ENCODE measurements at regions not wholly inside any gene's neighbourhood (a gene's known extent, or its start where the extent isn't known, plus 50 kb on each side); places are given as distances from the start of the nearest gene placed in this dataset.
A peak's percentile ranks its signal among the peaks of the same experiment; 100 is the strongest.

GRCh38 chr7:124460056-124460450 is 305.5 kb downstream of the GPR37 start:
- no peak for DNase-seq (ENCODE audit: low read depth)
- TF ChIP-seq CTCF (IDR thresholded peaks at IDR 0.05; ENCODE audit: insufficient read depth, low read depth, low read length, missing control alignments), result no peak
- no peak overlapping the region for H3K4me3 ChIP-seq (ENCODE audit: low read length)

GRCh38 chr7:124459101-124460055 is 306.2 kb downstream of the GPR37 start:
- TF ChIP-seq CTCF (IDR thresholded peaks at IDR 0.05; ENCODE audit: insufficient read depth, low read depth, low read length, missing control alignments), result no peak
- DNase-seq (ENCODE audit: low read depth), result peak; percentile 14
- H3K4me3 ChIP-seq (ENCODE audit: low read length), result no peak overlapping the region

- DNase-seq (ENCODE audit: low read depth), result peak; percentile 63
- no peak overlapping the region for H3K4me3 ChIP-seq (ENCODE audit: low read length)
- TF ChIP-seq CTCF (IDR thresholded peaks at IDR 0.05; ENCODE audit: insufficient read depth, low read depth, low read length, missing control alignments), result no peak
Observed at GRCh38 chr7:124457841-124458240, 307.8 kb downstream of the GPR37 start.

GRCh38 chr7:124456286-124456685 is 309.3 kb downstream of the GPR37 start:
- DNase-seq (ENCODE audit: low read depth), result peak; percentile 39
- no peak overlapping the region for H3K4me3 ChIP-seq (ENCODE audit: low read length)
- no peak for TF ChIP-seq CTCF (IDR thresholded peaks at IDR 0.05; ENCODE audit: insufficient read depth, low read depth, low read length, missing control alignments)

- DNase-seq (ENCODE audit: low read depth), result no peak
- no peak overlapping the region for H3K4me3 ChIP-seq (ENCODE audit: low read length)
- TF ChIP-seq CTCF (IDR thresholded peaks at IDR 0.05; ENCODE audit: insufficient read depth, low read depth, low read length, missing control alignments), result no peak
Observed at GRCh38 chr7:124452186-124452585, 313.4 kb downstream of the GPR37 start.

GRCh38 chr7:124449896-124450295 is 315.7 kb downstream of the GPR37 start:
- H3K4me3 ChIP-seq (ENCODE audit: low read length), result no peak overlapping the region
- no peak for TF ChIP-seq CTCF (IDR thresholded peaks at IDR 0.05; ENCODE audit: insufficient read depth, low read depth, low read length, missing control alignments)
- DNase-seq (ENCODE audit: low read depth), result no peak

Measured in epithelial cell of esophagus (primary cell).